ENCODE measurements at regions not wholly inside any gene's neighbourhood (a gene's known extent, or its start where the extent isn't known, plus 50 kb on each side); places are given as distances from the start of the nearest gene placed in this dataset.

- no peaks in the 10 kb centered on the region for H3K27me3 ChIP-seq (replicated peaks; ENCODE audit: insufficient read depth, low read length)
- no peak for DNase-seq
- H3K9ac ChIP-seq (ENCODE audit: low read length), result no peak overlapping the region
- no peaks in the 10 kb centered on the region for H4K20me1 ChIP-seq (ENCODE audit: insufficient read depth, low read length)
- H3K36me3 ChIP-seq (replicated peaks; ENCODE audit: insufficient read depth, low read length), result no peaks in the 10 kb centered on the region
- H3K4me1 ChIP-seq (ENCODE audit: low read length), result peaks cover 8% of the 10 kb centered on the region
- H3K4me3 ChIP-seq (ENCODE audit: low read length), result no peak overlapping the region
- H3K9me3 ChIP-seq (replicated peaks; ENCODE audit: insufficient read depth, low read length), result no peaks in the 10 kb centered on the region
- no peaks in the 10 kb centered on the region for H3F3A ChIP-seq (ENCODE audit: insufficient read depth, low read length)
- no peak for TF ChIP-seq EZH2phosphoT487 (IDR thresholded peaks at IDR 0.05; ENCODE audit: low read length)
- TF ChIP-seq EZH2 (optimal IDR thresholded peaks at IDR 0.05; ENCODE audit: low read depth, low read length), result no peak
- no peak for TF ChIP-seq CTCF (IDR thresholded peaks at IDR 0.05; ENCODE audit: low read length)
- H2AFZ ChIP-seq (ENCODE audit: low read length), result no peak overlapping the region
- no peaks in the 10 kb centered on the region for H3K9me2 ChIP-seq (replicated peaks; ENCODE audit: insufficient read depth, low read length)
- no peaks in the 10 kb centered on the region for H3K79me2 ChIP-seq (ENCODE audit: low read length)
- no peak overlapping the region for H3K4me2 ChIP-seq (ENCODE audit: low read depth, low read length)
- H3K27ac ChIP-seq (ENCODE audit: low read length), result no peak overlapping the region
These were observed 652.3 kb downstream of the EPHA7 start for GRCh38 chr6:92767101-92767500.

DNA sequence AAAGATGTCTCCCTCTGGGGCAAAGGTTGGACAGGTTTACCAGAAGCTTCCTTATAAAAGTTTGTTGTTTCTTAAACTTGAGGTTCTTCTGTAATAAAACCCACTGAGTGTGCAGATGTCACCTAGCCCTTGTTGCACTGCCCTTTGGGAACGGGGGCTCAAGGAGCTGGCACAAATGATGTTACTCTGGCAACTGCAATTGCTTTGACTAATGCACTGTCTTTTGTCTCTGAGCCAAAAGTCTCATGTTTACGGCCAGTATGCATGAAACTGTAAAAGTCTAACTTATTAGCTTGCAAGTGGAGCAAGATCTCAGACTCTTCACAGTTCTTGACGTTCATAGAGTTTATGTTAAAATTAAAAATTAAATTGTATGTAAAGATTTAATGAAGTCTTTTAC is 655.7 kb downstream of the EPHA7 start:
- TF ChIP-seq CTCF (IDR thresholded peaks at IDR 0.05; ENCODE audit: low read length), result no peak
- no peak for TF ChIP-seq EZH2phosphoT487 (IDR thresholded peaks at IDR 0.05; ENCODE audit: low read length)
- TF ChIP-seq EZH2 (optimal IDR thresholded peaks at IDR 0.05; ENCODE audit: low read depth, low read length), result no peak
- H3K27me3 ChIP-seq (replicated peaks; ENCODE audit: insufficient read depth, low read length), result no peaks in the 10 kb centered on the region
- H3F3A ChIP-seq (ENCODE audit: insufficient read depth, low read length), result no peaks in the 10 kb centered on the region
- no peaks in the 10 kb centered on the region for H4K20me1 ChIP-seq (ENCODE audit: insufficient read depth, low read length)
- H3K36me3 ChIP-seq (replicated peaks; ENCODE audit: insufficient read depth, low read length), result no peaks in the 10 kb centered on the region
- H3K4me1 ChIP-seq (ENCODE audit: low read length), result peaks cover 22% of the 10 kb centered on the region
- no peak for DNase-seq
- no peaks in the 10 kb centered on the region for H3K79me2 ChIP-seq (ENCODE audit: low read length)
- no peak overlapping the region for H3K4me3 ChIP-seq (ENCODE audit: low read length)
- no peaks in the 10 kb centered on the region for H3K9me3 ChIP-seq (replicated peaks; ENCODE audit: insufficient read depth, low read length)
- no peak overlapping the region for H3K4me2 ChIP-seq (ENCODE audit: low read depth, low read length)
- H2AFZ ChIP-seq (ENCODE audit: low read length), result no peak overlapping the region
- H3K9me2 ChIP-seq (replicated peaks; ENCODE audit: insufficient read depth, low read length), result no peaks in the 10 kb centered on the region
- H3K27ac ChIP-seq (ENCODE audit: low read length), result no peak overlapping the region
- no peak overlapping the region for H3K9ac ChIP-seq (ENCODE audit: low read length)

DNA sequence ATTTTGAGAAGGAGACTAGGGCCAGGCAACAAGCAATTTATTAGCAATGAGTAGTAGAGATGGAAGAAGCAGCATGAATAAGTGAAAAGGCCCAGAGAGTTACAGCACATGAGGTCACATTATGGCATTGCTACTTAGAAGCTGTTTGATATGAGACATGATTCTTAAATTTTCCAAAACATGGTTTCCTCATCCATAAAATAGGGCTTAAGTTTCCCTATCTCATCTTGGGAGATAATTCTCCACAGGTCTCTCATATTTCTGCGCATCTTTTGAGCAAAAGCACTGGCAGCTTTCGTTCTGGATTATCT is 656.1 kb downstream of the EPHA7 start:
- no peaks in the 10 kb centered on the region for H3K27me3 ChIP-seq (replicated peaks; ENCODE audit: insufficient read depth, low read length)
- no peaks in the 10 kb centered on the region for H3K36me3 ChIP-seq (replicated peaks; ENCODE audit: insufficient read depth, low read length)
- TF ChIP-seq EZH2 (optimal IDR thresholded peaks at IDR 0.05; ENCODE audit: low read depth, low read length) (no peak), CTCF (IDR thresholded peaks at IDR 0.05; ENCODE audit: low read length) (no peak), EZH2phosphoT487 (IDR thresholded peaks at IDR 0.05; ENCODE audit: low read length) (no peak)
- no peaks in the 10 kb centered on the region for H4K20me1 ChIP-seq (ENCODE audit: insufficient read depth, low read length)
- H3K9ac ChIP-seq (ENCODE audit: low read length), result no peak overlapping the region
- H3K9me3 ChIP-seq (replicated peaks; ENCODE audit: insufficient read depth, low read length), result no peaks in the 10 kb centered on the region
- no peaks in the 10 kb centered on the region for H3K9me2 ChIP-seq (replicated peaks; ENCODE audit: insufficient read depth, low read length)
- H3K4me1 ChIP-seq (ENCODE audit: low read length), result peaks cover 25% of the 10 kb centered on the region
- no peak overlapping the region for H3K4me2 ChIP-seq (ENCODE audit: low read depth, low read length)
- H3K79me2 ChIP-seq (ENCODE audit: low read length), result no peaks in the 10 kb centered on the region
- DNase-seq, result no peak
- no peaks in the 10 kb centered on the region for H3F3A ChIP-seq (ENCODE audit: insufficient read depth, low read length)
- H2AFZ ChIP-seq (ENCODE audit: low read length), result no peak overlapping the region
- no peak overlapping the region for H3K4me3 ChIP-seq (ENCODE audit: low read length)
- H3K27ac ChIP-seq (ENCODE audit: low read length), result no peak overlapping the region

All from MM.1S (cell line).